Muscle layer of colon (tissue), 2 donors: ENCODE measurements at regions not wholly inside any gene's neighbourhood (a gene's known extent, or its start where the extent isn't known, plus 50 kb on each side); places are given as distances from the start of the nearest gene placed in this dataset.

ENCODE experiments used
- H3K27ac ChIP-seq: one replicate; pipeline ENCODE4 v1.7.0; 2013; ENCODE audit warnings: low read depth, mild to moderate bottlenecking, low read length, moderate library complexity
- H3K27me3 ChIP-seq, 2 donors: one replicate each; pipeline ENCODE4 v1.7.0; 2013; ENCODE audit warnings: low read length in 2 of 2, mild to moderate bottlenecking in 2 of 2; ENCODE audit not compliant: insufficient read depth in 2 of 2, control insufficient read depth in 1 of 2
- H3K36me3 ChIP-seq: one replicate; pipeline ENCODE4 v1.7.0; 2013; ENCODE audit warnings: mild to moderate bottlenecking, low read length; ENCODE audit not compliant: insufficient read depth
- H3K4me1 ChIP-seq: one replicate; pipeline ENCODE4 v1.7.0; 2013; ENCODE audit warnings: mild to moderate bottlenecking, low read length; ENCODE audit not compliant: insufficient read depth
- H3K4me3 ChIP-seq, 2 donors: one replicate each; pipeline ENCODE4 v1.7.0; 2013; ENCODE audit warnings: low read length in 2 of 2, low read depth in 1 of 2, mild to moderate bottlenecking in 1 of 2, moderate library complexity in 1 of 2
- H3K9ac ChIP-seq: one replicate; pipeline ENCODE4 v1.7.0; 2013; ENCODE audit warnings: low read length
- H3K9me3 ChIP-seq: one replicate; pipeline ENCODE4 v1.7.0; 2013; ENCODE audit warnings: mild to moderate bottlenecking, low read length
- donor health status: abdominal sarcoma.
- donor health status: Adenocarcinoma of cecum.

DNA sequence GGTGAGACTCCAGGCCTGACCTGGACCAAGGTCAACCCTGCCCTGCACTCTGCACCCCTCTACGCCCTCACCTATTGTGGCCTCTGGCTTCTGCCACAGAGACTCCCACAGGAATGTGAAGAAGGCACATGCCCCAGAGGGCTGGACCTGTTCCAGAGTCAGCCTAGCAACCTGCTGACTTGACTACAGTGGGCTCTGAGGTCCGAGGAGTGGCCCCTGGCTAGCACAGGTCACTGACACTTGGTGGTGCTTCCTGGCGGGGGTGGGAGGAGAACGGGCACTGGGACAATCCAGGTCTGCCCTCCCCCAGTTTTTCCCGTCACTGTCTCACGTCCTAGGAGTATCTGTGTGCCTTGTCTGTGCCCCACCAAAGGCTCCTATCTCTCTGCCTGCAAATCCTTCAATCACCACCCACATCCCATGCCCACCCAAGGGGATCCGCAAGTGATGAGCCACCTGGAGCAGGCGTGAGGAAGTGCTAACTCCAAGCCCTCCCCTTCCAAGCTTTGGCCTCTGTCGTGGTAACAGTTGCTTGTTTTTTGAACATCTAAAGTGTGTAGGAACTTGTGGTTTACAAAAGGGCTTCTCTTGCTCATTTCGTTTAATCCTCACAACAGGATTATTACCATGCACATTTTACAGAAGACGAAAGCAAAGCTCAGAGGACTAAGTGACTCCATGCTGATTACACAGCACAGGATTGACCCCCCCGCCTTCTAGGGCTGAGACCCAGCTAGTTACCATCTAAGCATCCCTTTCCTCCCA lies 86.2 kb downstream of the MCFD2 start:
- Histone ChIP-seq H3K36me3 (no peaks in the 10 kb centered on the region), H3K9me3 (no peaks in the 10 kb centered on the region), H3K27ac (no peak overlapping the region), H3K4me3 (no peak overlapping the region), H3K27me3 (no peaks in the 10 kb centered on the region), H3K9ac (no peak overlapping the region), H3K4me1 (no peaks in the 10 kb centered on the region)

DNA sequence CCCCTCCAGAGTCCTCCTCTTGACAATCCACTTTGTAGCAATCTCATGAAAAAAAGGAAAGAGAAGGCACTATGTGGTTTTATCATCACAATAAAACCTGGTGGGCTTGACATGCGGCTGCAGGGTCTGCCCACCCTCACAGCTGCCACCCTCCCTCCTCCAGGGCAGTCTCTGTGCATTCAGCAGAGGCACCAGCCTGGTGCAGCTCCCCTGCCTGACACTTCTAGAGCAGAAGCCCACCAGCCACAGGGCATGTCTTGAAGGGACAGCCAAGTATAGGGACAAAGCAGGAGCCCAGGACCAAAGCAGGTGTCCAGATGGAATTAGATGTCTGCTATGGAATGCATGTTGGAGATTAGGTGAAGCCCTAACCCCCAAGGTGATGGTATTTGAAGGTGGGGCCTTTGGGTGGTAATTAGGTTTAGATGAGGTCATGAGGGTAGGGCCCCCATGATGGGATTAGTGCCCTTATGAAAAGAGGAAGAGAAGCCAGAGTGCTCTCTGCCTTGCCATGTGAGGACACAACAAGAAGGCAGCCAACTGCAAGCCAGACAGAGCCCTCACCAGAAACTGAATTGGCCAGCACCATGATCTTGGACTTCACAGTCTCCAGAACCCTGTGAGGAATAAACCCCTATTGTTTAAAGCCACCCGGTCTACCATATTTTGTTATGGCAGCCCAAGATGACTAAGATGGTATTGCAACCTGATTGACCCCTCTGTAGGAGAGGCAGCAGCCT lies 86.9 kb downstream of the MCFD2 start:
- Histone ChIP-seq H3K4me3 (no peak overlapping the region), H3K9me3 (no peaks in the 10 kb centered on the region), H3K4me1 (no peaks in the 10 kb centered on the region), H3K36me3 (no peaks in the 10 kb centered on the region), H3K27me3 (no peaks in the 10 kb centered on the region), H3K27ac (no peak overlapping the region), H3K9ac (no peak overlapping the region)

DNA sequence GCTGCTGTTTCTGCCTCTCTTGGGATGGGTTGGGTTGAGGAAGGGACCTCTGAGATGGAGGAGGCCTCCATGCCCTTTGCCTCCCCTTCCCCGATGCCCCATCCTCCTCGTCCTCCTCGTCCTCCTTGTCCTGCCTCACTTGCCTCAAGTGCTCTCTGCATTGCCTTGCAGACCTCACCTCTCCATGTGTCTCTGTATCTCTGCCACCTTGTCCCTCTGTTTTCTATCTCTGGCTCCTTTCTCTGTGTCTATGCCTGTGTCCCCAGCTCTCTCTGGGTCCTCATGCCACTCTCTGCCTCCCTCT lies 87.5 kb downstream of the MCFD2 start:
- H3K4me3 ChIP-seq: no peak overlapping the region
- H3K4me1 ChIP-seq: no peaks in the 10 kb centered on the region
- no peaks in the 10 kb centered on the region for H3K36me3 ChIP-seq
- H3K9me3 ChIP-seq: no peaks in the 10 kb centered on the region
- H3K9ac ChIP-seq: no peak overlapping the region
- H3K27ac ChIP-seq: no peak overlapping the region
- H3K27me3 ChIP-seq: no peaks in the 10 kb centered on the region

- H3K27me3 ChIP-seq: no peaks in the 10 kb centered on the region
- H3K27ac ChIP-seq: no peak overlapping the region
- H3K4me1 ChIP-seq: no peaks in the 10 kb centered on the region
- H3K36me3 ChIP-seq: no peaks in the 10 kb centered on the region
- no peaks in the 10 kb centered on the region for H3K9me3 ChIP-seq
- H3K4me3 ChIP-seq: no peak overlapping the region
- no peak overlapping the region for H3K9ac ChIP-seq
These were observed 88.1 kb downstream of the MCFD2 start for GRCh38 chr2:46827274-46828134.

DNA sequence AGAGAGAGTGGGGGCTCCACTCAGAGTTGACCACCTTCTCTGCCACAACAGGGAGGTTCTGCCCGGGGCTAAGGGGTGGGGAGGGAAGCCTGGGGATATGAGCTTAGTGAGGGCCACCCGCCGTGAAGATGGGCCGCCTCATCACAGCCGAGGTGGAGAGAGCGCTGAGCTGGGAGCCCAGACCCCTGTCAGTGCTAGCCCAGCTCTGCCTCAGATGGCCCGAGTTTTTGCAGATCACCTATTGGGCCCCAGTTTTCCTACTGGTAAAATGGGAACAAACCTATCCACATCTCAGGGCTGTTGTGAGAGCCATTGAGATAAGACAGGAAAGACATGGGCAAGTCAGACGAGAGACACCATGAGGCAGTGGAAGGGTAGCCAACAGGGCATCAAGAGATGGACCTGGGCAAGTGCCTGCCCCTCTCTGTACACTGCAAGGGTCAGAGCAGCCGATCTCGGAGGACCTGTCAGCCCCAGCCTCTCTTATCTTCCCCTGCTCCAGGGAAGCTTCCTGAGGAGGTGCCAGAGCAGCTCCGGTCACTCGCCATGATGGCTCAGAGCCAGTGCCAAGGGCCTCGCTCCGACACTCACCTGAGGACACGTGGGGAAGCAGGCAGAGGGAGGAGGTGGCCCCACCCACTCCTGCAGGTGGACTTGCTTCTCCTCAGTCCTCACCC lies 88.9 kb downstream of the MCFD2 start:
- H3K9me3 ChIP-seq: no peaks in the 10 kb centered on the region
- no peak overlapping the region for H3K9ac ChIP-seq
- no peak overlapping the region for H3K27ac ChIP-seq
- H3K4me1 ChIP-seq: no peaks in the 10 kb centered on the region
- H3K27me3 ChIP-seq: no peaks in the 10 kb centered on the region
- no peak overlapping the region for H3K4me3 ChIP-seq
- H3K36me3 ChIP-seq: no peaks in the 10 kb centered on the region

DNA sequence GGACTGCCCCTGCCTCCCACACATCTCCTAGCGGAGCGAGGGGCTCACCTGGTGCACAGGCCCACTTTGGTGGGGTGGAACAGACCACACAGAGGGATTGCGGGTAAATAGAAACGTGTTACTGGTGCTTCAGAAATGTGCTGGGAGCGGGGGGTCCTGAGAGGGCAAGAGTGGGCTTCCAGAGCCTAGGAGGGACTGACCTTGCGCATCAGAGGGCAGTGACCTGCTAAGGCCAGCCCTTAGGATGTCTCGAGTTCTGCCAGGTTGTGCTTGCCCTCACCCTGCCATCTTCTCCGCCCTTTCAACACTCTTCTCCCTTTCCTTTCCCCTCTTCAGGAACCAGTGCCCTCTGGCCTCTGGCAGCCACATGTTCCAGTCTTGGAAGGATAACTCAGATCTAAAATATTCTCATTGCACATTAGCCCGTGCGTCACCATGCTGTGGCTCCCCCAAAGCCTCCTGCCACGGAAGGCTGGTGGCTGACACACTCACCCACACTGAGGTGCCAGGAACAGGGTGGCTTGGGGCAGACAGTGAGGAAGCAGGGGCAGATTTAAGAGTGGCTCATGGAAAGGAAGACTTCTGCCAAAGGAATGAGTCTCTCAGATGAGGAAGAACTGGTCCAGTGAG lies 89.6 kb downstream of the MCFD2 start:
- Histone ChIP-seq H3K4me3 (no peak overlapping the region), H3K27ac (no peak overlapping the region), H3K36me3 (no peaks in the 10 kb centered on the region), H3K27me3 (no peaks in the 10 kb centered on the region), H3K4me1 (no peaks in the 10 kb centered on the region), H3K9ac (no peak overlapping the region), H3K9me3 (no peaks in the 10 kb centered on the region)

DNA sequence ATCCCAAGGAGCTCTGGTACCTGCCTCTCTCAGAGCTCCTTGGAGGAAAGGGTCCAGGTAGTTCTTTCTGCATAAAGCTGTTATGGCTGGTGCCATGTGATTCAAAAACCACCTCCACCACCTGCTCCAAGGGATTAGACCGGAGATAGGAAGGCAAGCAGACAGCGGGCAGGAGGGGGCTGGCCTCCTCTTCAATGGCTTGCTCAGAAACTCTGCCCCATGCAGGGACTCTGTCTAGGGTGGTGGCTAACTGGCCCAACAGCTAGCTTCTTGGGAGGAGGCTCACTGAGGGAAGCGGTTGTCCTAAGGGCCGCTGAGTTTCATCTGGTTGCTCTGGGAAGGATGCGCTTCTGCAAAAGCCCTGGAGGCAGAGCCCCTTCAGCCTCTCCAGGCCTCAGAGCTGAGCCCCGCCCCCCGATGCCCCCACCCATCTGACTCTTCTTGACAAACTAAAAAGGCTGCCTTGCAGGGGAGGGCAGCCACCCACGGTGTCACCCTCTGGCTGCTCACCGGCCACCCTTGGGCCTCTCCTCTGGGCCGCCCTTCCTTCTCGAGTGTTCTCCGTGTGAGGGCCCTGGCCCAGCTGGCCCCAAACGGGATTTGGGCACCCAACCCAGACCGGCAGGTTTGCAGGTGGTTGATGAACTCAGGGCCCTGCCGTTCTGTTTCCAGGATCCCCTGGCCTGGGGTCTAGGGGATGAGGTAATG lies 90.2 kb downstream of the MCFD2 start:
- Histone ChIP-seq H3K36me3 (no peaks in the 10 kb centered on the region), H3K4me3 (no peak overlapping the region), H3K9me3 (no peaks in the 10 kb centered on the region), H3K27ac (no peak overlapping the region), H3K4me1 (no peaks in the 10 kb centered on the region), H3K9ac (no peak overlapping the region), H3K27me3 (no peaks in the 10 kb centered on the region)

GRCh38 chr2:46824611-46825010 lies 91.0 kb downstream of the MCFD2 start:
- no peaks in the 10 kb centered on the region for H3K27me3 ChIP-seq
- H3K27ac ChIP-seq: no peak overlapping the region
- no peaks in the 10 kb centered on the region for H3K4me1 ChIP-seq
- H3K4me3 ChIP-seq: no peak overlapping the region
- H3K36me3 ChIP-seq: no peaks in the 10 kb centered on the region
- H3K9me3 ChIP-seq: no peaks in the 10 kb centered on the region
- no peak overlapping the region for H3K9ac ChIP-seq

DNA sequence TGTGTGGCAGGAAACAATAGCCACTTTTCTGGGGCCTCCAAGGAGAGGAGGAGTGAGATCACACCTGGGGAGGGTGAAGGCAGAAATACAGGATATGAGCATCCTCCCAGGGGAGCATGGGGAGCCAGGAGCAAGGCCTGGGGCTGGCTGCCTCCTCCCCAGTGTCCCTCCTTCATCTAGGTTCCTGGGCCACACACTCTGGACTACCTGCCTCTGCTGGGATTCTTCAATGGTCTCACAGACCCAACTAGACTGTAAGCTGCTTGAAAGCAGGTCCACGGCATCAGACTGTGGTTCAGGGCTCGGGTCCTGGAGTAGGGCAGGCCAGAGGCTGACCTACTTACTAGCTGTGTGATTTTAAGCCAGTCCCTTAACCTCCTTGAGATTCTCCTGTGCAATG lies 94.0 kb downstream of the MCFD2 start:
- peaks cover 22% of the 10 kb centered on the region for H3K4me1 ChIP-seq
- no peak overlapping the region for H3K27ac ChIP-seq
- no peaks in the 10 kb centered on the region for H3K9me3 ChIP-seq
- H3K36me3 ChIP-seq: no peaks in the 10 kb centered on the region
- no peaks in the 10 kb centered on the region for H3K27me3 ChIP-seq
- H3K4me3 ChIP-seq: no peak overlapping the region
- H3K9ac ChIP-seq: no peak overlapping the region

GRCh38 chr2:46818819-46819218 lies 96.8 kb downstream of the MCFD2 start:
- Histone ChIP-seq H3K36me3 (no peaks in the 10 kb centered on the region), H3K27ac (peak overlapping the region; percentile 35), H3K27me3 (no peaks in the 10 kb centered on the region), H3K4me3 (no peak overlapping the region), H3K9me3 (no peaks in the 10 kb centered on the region), H3K9ac (no peak overlapping the region), H3K4me1 (peaks cover 39% of the 10 kb centered on the region)
